GM12865 (cell line): ENCODE measurements at regions not wholly inside any gene's neighbourhood (a gene's known extent, or its start where the extent isn't known, plus 50 kb on each side); places are given as distances from the start of the nearest gene placed in this dataset.
"Not testable (repeated sequence)": the region's sequence is repeated elsewhere in the genome, so short reads cannot be mapped to it uniquely, and the experiment has no call there.

ENCODE experiments used
- DNase-seq: peaks from one replicate; pipeline ENCODE4 v3.0.0; 2010; ENCODE audit warnings: low read depth
- H3K4me3 ChIP-seq: 2 replicates; pipeline ENCODE4 v1.5.1; 2011; ENCODE audit warnings: mild to moderate bottlenecking, low read depth, low read length, control low read depth
- CTCF ChIP-seq: IDR thresholded peaks from 2 replicates; pipeline ENCODE4 v1.5.1; 2011; ENCODE audit warnings: low read length, control low read depth, low read depth, inconsistent platforms; ENCODE audit not compliant: insufficient read depth; ENCODE audit errors: missing control alignments

- no peak for TF ChIP-seq CTCF
- no peak overlapping the region for H3K4me3 ChIP-seq
- DNase-seq: no peak
Observed at GRCh38 chr18:40296717-40297413, 1658.2 kb upstream of the PIK3C3 start.

- TF ChIP-seq CTCF: no peak
- no peak for DNase-seq
- H3K4me3 ChIP-seq: no peak overlapping the region
Observed at GRCh38 chr18:40292985-40293710, 1661.9 kb upstream of the PIK3C3 start.

- DNase-seq: no peak
- TF ChIP-seq CTCF: no peak
- no peak overlapping the region for H3K4me3 ChIP-seq
Observed at GRCh38 chr18:40283560-40283959, 1671.5 kb upstream of the PIK3C3 start.

- not testable (repeated sequence) for DNase-seq, H3K4me3 ChIP-seq
Observed at GRCh38 chr18:40281356-40281755, 1673.7 kb upstream of the PIK3C3 start.

- no peak overlapping the region for H3K4me3 ChIP-seq
- TF ChIP-seq CTCF: no peak
- no peak for DNase-seq
Observed at GRCh38 chr18:40274618-40275196, 1680.3 kb upstream of the PIK3C3 start.

GRCh38 chr18:40272630-40273231 is 1682.3 kb upstream of the PIK3C3 start:
- DNase-seq: no peak
- TF ChIP-seq CTCF: no peak
- H3K4me3 ChIP-seq: no peak overlapping the region

- no peak overlapping the region for H3K4me3 ChIP-seq
- TF ChIP-seq CTCF: no peak
- no peak for DNase-seq
Observed at GRCh38 chr18:40259115-40259835, 1695.8 kb upstream of the PIK3C3 start.
